ENCODE measurements at regions not wholly inside any gene's neighbourhood (a gene's known extent, or its start where the extent isn't known, plus 50 kb on each side); places are given as distances from the start of the nearest gene placed in this dataset.

DNA sequence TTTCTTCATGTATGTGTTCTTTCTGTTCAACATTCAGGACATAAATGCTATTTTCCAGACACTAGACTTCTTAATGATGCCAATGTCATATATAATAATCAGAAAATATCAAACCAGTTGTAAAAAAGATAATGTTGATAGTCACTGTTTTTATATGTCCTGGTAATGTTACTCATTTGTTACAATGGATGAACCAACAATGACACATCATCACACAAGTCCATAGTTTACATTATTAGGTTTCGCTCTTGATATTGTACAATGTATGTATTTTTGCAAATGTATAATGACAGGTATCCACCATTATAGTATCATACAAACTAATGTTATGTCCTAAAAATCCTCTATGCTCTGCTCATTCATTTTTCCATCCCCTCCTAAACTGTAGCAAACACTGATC is 243.8 kb upstream of the CDIN1 start:
- no peaks in the 10 kb centered on the region for H4K20me1 ChIP-seq (ENCODE audit: control insufficient read depth, insufficient read depth, insufficient read length)
- no peak overlapping the region for H2AK5ac ChIP-seq (ENCODE audit: insufficient read length, low read length)
- no peak overlapping the region for H2BK12ac ChIP-seq (ENCODE audit: insufficient read length, low read depth, low read length)
- H4K8ac ChIP-seq (replicated peaks; ENCODE audit: insufficient read length, low read depth, low read length) = no peak overlapping the region
- H3K27me3 ChIP-seq (ENCODE audit: insufficient read depth, low read length) = no peaks in the 10 kb centered on the region
- H2AFZ ChIP-seq (ENCODE audit: low read length) = no peak overlapping the region
- no peak overlapping the region for H4K5ac ChIP-seq (ENCODE audit: insufficient read length, low read depth, low read length)
- H3K9ac ChIP-seq (ENCODE audit: extremely low read depth, insufficient read length, low read length) = no peak overlapping the region
- H3T11ph ChIP-seq (ENCODE audit: low read length) = no peak overlapping the region
- no peaks in the 10 kb centered on the region; the same call in 1 of the 2 replicates for H3K4me1 ChIP-seq (ENCODE audit: insufficient read depth, low read length)
- no peak overlapping the region for H2BK120ac ChIP-seq (ENCODE audit: low read depth, low read length, poor library complexity, severe bottlenecking)
- no CpG with 5 or more reads among the region's 1 CpG for WGBS (ENCODE audit: extremely low coverage, insufficient read length, low lambda C conversion rate)
- no peak overlapping the region for H3K56ac ChIP-seq (ENCODE audit: insufficient read length, low read depth, low read length)
- no peak overlapping the region for H3K27ac ChIP-seq (ENCODE audit: insufficient read length, low read depth, low read length)
- no peak overlapping the region for H3K4me3 Mint-ChIP-seq
- H3K36me3 Mint-ChIP-seq (ENCODE audit: insufficient read depth in 1 of 3, low read depth in 3 of 3) = no peaks in the 10 kb centered on the region
- peaks cover 4% of the 10 kb centered on the region in 2 experiments; a peak in 3 of 4 replicates for H3K4me1 Mint-ChIP-seq
- H3K27ac Mint-ChIP-seq = no peak overlapping the region
- H3K79me2 ChIP-seq (ENCODE audit: insufficient read depth, low read length) = no peaks in the 10 kb centered on the region
- H3K14ac ChIP-seq (ENCODE audit: insufficient read depth, low read length) = no peak overlapping the region
- no peaks in the 10 kb centered on the region for H3K9me3 ChIP-seq (ENCODE audit: control insufficient read depth, low read depth, low read length)
- H4K91ac ChIP-seq (ENCODE audit: insufficient read length, low read depth, low read length) = no peak overlapping the region
- H3K4ac ChIP-seq (ENCODE audit: low read depth, low read length) = no peak overlapping the region
- H3K9me3 Mint-ChIP-seq = no peaks in the 10 kb centered on the region; a peak in 1 of 5 replicates
- no peak for DNase-seq
- H2BK20ac ChIP-seq (ENCODE audit: low read depth, low read length, poor library complexity, severe bottlenecking) = no peak overlapping the region
- H2BK5ac ChIP-seq (ENCODE audit: insufficient read length, low read length) = no peak overlapping the region
- H3K4me2 ChIP-seq (ENCODE audit: insufficient read depth, insufficient read length, low read length) = no peak overlapping the region
- TF ChIP-seq CTCF (conservative IDR thresholded peaks at IDR 0.05) = no peak
- H3K23ac ChIP-seq (ENCODE audit: insufficient read length, low read depth, low read length) = no peak overlapping the region
- no peaks in the 10 kb centered on the region for H3K23me2 ChIP-seq (ENCODE audit: insufficient read length, low read depth, low read length, poor library complexity, severe bottlenecking)
- H3K79me1 ChIP-seq (ENCODE audit: insufficient read depth, low read depth, low read length, poor library complexity, severe bottlenecking) = no peaks in the 10 kb centered on the region
- H3K18ac ChIP-seq (ENCODE audit: insufficient read length, low read depth, low read length) = no peak overlapping the region
- no peaks in the 10 kb centered on the region for H3K27me3 Mint-ChIP-seq (ENCODE audit: low read depth)
- H2BK15ac ChIP-seq (ENCODE audit: low read depth, low read length) = no peak overlapping the region

All from H9 (cell line).